Lower leg skin (tissue), 3 donors: ENCODE measurements at regions not wholly inside any gene's neighbourhood (a gene's known extent, or its start where the extent isn't known, plus 50 kb on each side); places are given as distances from the start of the nearest gene placed in this dataset.
"Not testable (repeated sequence)": the region's sequence is repeated elsewhere in the genome, so short reads cannot be mapped to it uniquely, and the experiment has no call there.

Source experiments
- CTCF ChIP-seq, 3 donors: fragments of 450-650 bp; IDR thresholded peaks; one replicate each; pipeline ENCODE4 v1.5.1; 2016; ENCODE audit warnings: antibody characterized with exemption in 3 of 3, mild to moderate bottlenecking in 3 of 3, moderate library complexity in 2 of 3
- POLR2A ChIP-seq, 2 donors: fragments of 450-650 bp; IDR thresholded peaks; one replicate each; pipeline ENCODE4 v1.6.1; 2016 to 2017; ENCODE audit warnings: antibody characterized with exemption in 2 of 2, mild to moderate bottlenecking in 1 of 2, moderate library complexity in 1 of 2

DNA sequence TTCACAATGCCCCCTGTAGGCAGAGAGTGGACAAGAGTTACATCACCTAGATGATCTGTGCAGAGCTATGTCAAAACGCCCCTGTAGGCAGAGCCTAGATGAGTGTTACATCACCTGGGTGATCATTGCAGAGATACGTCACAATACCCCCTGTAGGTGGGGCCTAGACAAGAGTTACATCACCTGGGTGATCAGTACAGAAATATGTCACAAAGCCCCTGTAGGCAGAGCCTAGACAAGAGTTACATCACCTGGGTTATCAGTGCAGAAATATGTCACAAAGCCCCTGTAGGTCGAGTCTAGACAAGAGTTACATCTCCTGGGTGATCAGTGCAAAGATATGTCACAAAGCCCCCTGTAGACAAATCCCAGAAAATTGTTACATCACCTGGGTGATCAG lies 136.6 kb upstream of the FRG2B start:
- not testable (repeated sequence) for TF ChIP-seq CTCF, POLR2A (IDR thresholded peaks at IDR 0.05)
